Activated CD4-positive, alpha-beta T cell treated with anti-CD3 and anti-CD28 coated beads, Interleukin-2, amount 10 ng/mL, durations not matched to agents 24 days and 14 days (primary cell): ENCODE measurements at regions not wholly inside any gene's neighbourhood (a gene's known extent, or its start where the extent isn't known, plus 50 kb on each side); places are given as distances from the start of the nearest gene placed in this dataset.
A peak's percentile ranks its signal among the peaks of the same experiment; 100 is the strongest.

Experiments used
- DNase-seq: peaks from one replicate; pipeline ENCODE4 v3.0.0; 2022
- H3K27ac Mint-ChIP-seq: one replicate; pipeline ENCODE4 v1.8.0; 2022; ENCODE audit warnings: mild to moderate bottlenecking, mixed read lengths
- H3K27me3 Mint-ChIP-seq: one replicate; pipeline ENCODE4 v1.8.0; 2022; ENCODE audit warnings: mixed read lengths
- H3K36me3 Mint-ChIP-seq: one replicate; pipeline ENCODE4 v1.8.0; 2022; ENCODE audit warnings: low read depth, mild to moderate bottlenecking, mixed read lengths
- H3K4me1 Mint-ChIP-seq: one replicate; pipeline ENCODE4 v1.8.0; 2021; ENCODE audit warnings: mixed read lengths
- H3K4me3 Mint-ChIP-seq: one replicate; pipeline ENCODE4 v1.8.0; 2022; ENCODE audit warnings: mild to moderate bottlenecking, moderate library complexity, mixed read lengths
- H3K9me3 Mint-ChIP-seq: one replicate; pipeline ENCODE4 v1.8.0; 2021; ENCODE audit warnings: mixed read lengths
- intact Hi-C: fragments of 100-400 bp; cut with micrococcal nuclease; formaldehyde crosslinking; loops from one replicate; pipeline ENCODE4 v1.15.1; 2023

- no peaks in the 10 kb centered on the region for H3K36me3 Mint-ChIP-seq
- intact Hi-C loops, result no loop called here
These were observed 780.9 kb upstream of the KLHL1 start for GRCh38 chr13:70889163-70889562.

GRCh38 chr13:70884196-70884595 is 775.9 kb upstream of the KLHL1 start:
- H3K9me3 Mint-ChIP-seq, result no peaks in the 10 kb centered on the region
- H3K27ac Mint-ChIP-seq, result no peak overlapping the region
- H3K27me3 Mint-ChIP-seq, result no peaks in the 10 kb centered on the region
- H3K4me1 Mint-ChIP-seq, result no peaks in the 10 kb centered on the region
- no peak for DNase-seq
- H3K36me3 Mint-ChIP-seq, result no peaks in the 10 kb centered on the region
- intact Hi-C loops, result no loop called here
- H3K4me3 Mint-ChIP-seq, result no peak overlapping the region

More at GRCh38 chr13:70889163-70889562, 780.9 kb upstream of the KLHL1 start:
- no peak for DNase-seq
- no peak overlapping the region for H3K4me3 Mint-ChIP-seq
- no peak overlapping the region for H3K27ac Mint-ChIP-seq
- H3K4me1 Mint-ChIP-seq, result no peaks in the 10 kb centered on the region
- no peaks in the 10 kb centered on the region for H3K27me3 Mint-ChIP-seq
- H3K9me3 Mint-ChIP-seq, result no peaks in the 10 kb centered on the region

GRCh38 chr13:70874636-70875035 is 766.4 kb upstream of the KLHL1 start:
- no peak overlapping the region for H3K27ac Mint-ChIP-seq
- no peak for DNase-seq
- intact Hi-C loops, result no loop called here
- no peaks in the 10 kb centered on the region for H3K9me3 Mint-ChIP-seq
- H3K4me3 Mint-ChIP-seq, result no peak overlapping the region
- H3K27me3 Mint-ChIP-seq, result no peaks in the 10 kb centered on the region
- no peaks in the 10 kb centered on the region for H3K4me1 Mint-ChIP-seq
- no peaks in the 10 kb centered on the region for H3K36me3 Mint-ChIP-seq

GRCh38 chr13:70864731-70865130 is 756.5 kb upstream of the KLHL1 start:
- intact Hi-C loops, result no loop called here
- no peak for DNase-seq
- Mint-ChIP-seq H3K4me3 (no peak overlapping the region), H3K27me3 (no peaks in the 10 kb centered on the region), H3K27ac (no peak overlapping the region), H3K4me1 (no peaks in the 10 kb centered on the region), H3K9me3 (peaks cover 6% of the 10 kb centered on the region), H3K36me3 (no peaks in the 10 kb centered on the region)

- Mint-ChIP-seq H3K4me1 (no peaks in the 10 kb centered on the region), H3K36me3 (no peaks in the 10 kb centered on the region), H3K9me3 (peaks cover 6% of the 10 kb centered on the region), H3K27ac (no peak overlapping the region), H3K4me3 (no peak overlapping the region), H3K27me3 (no peaks in the 10 kb centered on the region)
- intact Hi-C loops, result no loop called here
- no peak for DNase-seq
These were observed 748.5 kb upstream of the KLHL1 start for GRCh38 chr13:70856711-70857110.

- H3K9me3 Mint-ChIP-seq, result peaks cover 1% of the 10 kb centered on the region
- H3K36me3 Mint-ChIP-seq, result no peaks in the 10 kb centered on the region
- H3K4me1 Mint-ChIP-seq, result no peaks in the 10 kb centered on the region
- no peak overlapping the region for H3K27ac Mint-ChIP-seq
- no peak overlapping the region for H3K4me3 Mint-ChIP-seq
- DNase-seq, result no peak
- intact Hi-C loops, result no loop called here
- no peaks in the 10 kb centered on the region for H3K27me3 Mint-ChIP-seq
These were observed 747.8 kb upstream of the KLHL1 start for GRCh38 chr13:70856025-70856424.

GRCh38 chr13:70849222-70849621 is 741.0 kb upstream of the KLHL1 start:
- intact Hi-C loops, result no loop called here
- Mint-ChIP-seq H3K27ac (no peak overlapping the region), H3K9me3 (no peaks in the 10 kb centered on the region), H3K4me1 (peaks cover 2% of the 10 kb centered on the region), H3K27me3 (no peaks in the 10 kb centered on the region), H3K4me3 (no peak overlapping the region), H3K36me3 (no peaks in the 10 kb centered on the region)
- DNase-seq, result no peak

- Mint-ChIP-seq H3K36me3 (no peaks in the 10 kb centered on the region), H3K4me3 (no peak overlapping the region), H3K9me3 (no peaks in the 10 kb centered on the region), H3K27me3 (no peaks in the 10 kb centered on the region), H3K4me1 (peaks cover 2% of the 10 kb centered on the region), H3K27ac (peak overlapping the region; percentile 62)
- intact Hi-C loops, result no loop called here
- DNase-seq, result no peak
These were observed 736.3 kb upstream of the KLHL1 start for GRCh38 chr13:70844391-70845108.

- intact Hi-C loops, result no loop called here
- Mint-ChIP-seq H3K27ac (no peak overlapping the region), H3K9me3 (no peaks in the 10 kb centered on the region), H3K36me3 (no peaks in the 10 kb centered on the region), H3K4me1 (no peaks in the 10 kb centered on the region), H3K4me3 (no peak overlapping the region), H3K27me3 (no peaks in the 10 kb centered on the region)
- no peak for DNase-seq
These were observed 733.9 kb upstream of the KLHL1 start for GRCh38 chr13:70842062-70842644.

GRCh38 chr13:70841240-70842061 is 733.2 kb upstream of the KLHL1 start:
- H3K27ac Mint-ChIP-seq, result no peak overlapping the region
- H3K9me3 Mint-ChIP-seq, result no peaks in the 10 kb centered on the region
- H3K36me3 Mint-ChIP-seq, result no peaks in the 10 kb centered on the region
- intact Hi-C loops, result no loop called here
- H3K27me3 Mint-ChIP-seq, result no peaks in the 10 kb centered on the region
- DNase-seq, result no peak
- H3K4me1 Mint-ChIP-seq, result no peaks in the 10 kb centered on the region
- no peak overlapping the region for H3K4me3 Mint-ChIP-seq

- no peak overlapping the region for H3K27ac Mint-ChIP-seq
- intact Hi-C loops, result no loop called here
- no peak overlapping the region for H3K4me3 Mint-ChIP-seq
- H3K4me1 Mint-ChIP-seq, result no peaks in the 10 kb centered on the region
- H3K27me3 Mint-ChIP-seq, result no peaks in the 10 kb centered on the region
- no peak for DNase-seq
- no peaks in the 10 kb centered on the region for H3K36me3 Mint-ChIP-seq
- H3K9me3 Mint-ChIP-seq, result no peaks in the 10 kb centered on the region
These were observed 727.1 kb upstream of the KLHL1 start for GRCh38 chr13:70835371-70835770.

- Mint-ChIP-seq H3K27me3 (no peaks in the 10 kb centered on the region), H3K27ac (no peak overlapping the region), H3K9me3 (no peaks in the 10 kb centered on the region), H3K36me3 (no peaks in the 10 kb centered on the region), H3K4me1 (no peaks in the 10 kb centered on the region), H3K4me3 (no peak overlapping the region)
- intact Hi-C loops, result no loop called here
- DNase-seq, result no peak
These were observed 721.5 kb upstream of the KLHL1 start for GRCh38 chr13:70829748-70830147.

GRCh38 chr13:70817576-70817975 is 709.3 kb upstream of the KLHL1 start:
- intact Hi-C loops, result no loop called here
- no peaks in the 10 kb centered on the region for H3K9me3 Mint-ChIP-seq
- H3K4me3 Mint-ChIP-seq, result no peak overlapping the region
- no peak for DNase-seq
- no peaks in the 10 kb centered on the region for H3K4me1 Mint-ChIP-seq
- no peaks in the 10 kb centered on the region for H3K36me3 Mint-ChIP-seq
- no peaks in the 10 kb centered on the region for H3K27me3 Mint-ChIP-seq
- H3K27ac Mint-ChIP-seq, result no peak overlapping the region

- Mint-ChIP-seq H3K4me3 (no peak overlapping the region), H3K27ac (no peak overlapping the region), H3K4me1 (no peaks in the 10 kb centered on the region), H3K36me3 (no peaks in the 10 kb centered on the region), H3K27me3 (no peaks in the 10 kb centered on the region), H3K9me3 (no peaks in the 10 kb centered on the region)
- DNase-seq, result no peak
- intact Hi-C loops, result no loop called here
These were observed 708.6 kb upstream of the KLHL1 start for GRCh38 chr13:70816853-70817252.
